ENCODE measurements at regions not wholly inside any gene's neighbourhood (a gene's known extent, or its start where the extent isn't known, plus 50 kb on each side); places are given as distances from the start of the nearest gene placed in this dataset.

GRCh38 chr2:2640371-2640770, 309.3 kb upstream of the MYT1L start:
- H3K27ac Mint-ChIP-seq (ENCODE audit: unreplicated experiment): no peak overlapping the region
- H3K4me1 Mint-ChIP-seq (ENCODE audit: unreplicated experiment): peaks cover 3% of the 10 kb centered on the region
- H3K36me3 Mint-ChIP-seq (ENCODE audit: low read depth, unreplicated experiment): peaks cover 7% of the 10 kb centered on the region
- no peak for TF ChIP-seq CTCF (IDR thresholded peaks at IDR 0.05; ENCODE audit: unreplicated experiment)
- H3K9me3 Mint-ChIP-seq (ENCODE audit: unreplicated experiment): no peaks in the 10 kb centered on the region
- DNase-seq (ENCODE audit: low spot score): no peak
- H3K27me3 Mint-ChIP-seq (ENCODE audit: unreplicated experiment): peaks cover 10% of the 10 kb centered on the region
- no peak overlapping the region for H3K4me3 Mint-ChIP-seq (ENCODE audit: unreplicated experiment)

- H3K27me3 Mint-ChIP-seq (ENCODE audit: unreplicated experiment): peaks cover 8% of the 10 kb centered on the region
- H3K36me3 Mint-ChIP-seq (ENCODE audit: low read depth, unreplicated experiment): peaks cover 7% of the 10 kb centered on the region
- no peak overlapping the region for H3K4me3 Mint-ChIP-seq (ENCODE audit: unreplicated experiment)
- H3K27ac Mint-ChIP-seq (ENCODE audit: unreplicated experiment): no peak overlapping the region
- H3K4me1 Mint-ChIP-seq (ENCODE audit: unreplicated experiment): peaks cover 3% of the 10 kb centered on the region
- DNase-seq (ENCODE audit: low spot score): no peak
- TF ChIP-seq CTCF (IDR thresholded peaks at IDR 0.05; ENCODE audit: unreplicated experiment): no peak
- no peaks in the 10 kb centered on the region for H3K9me3 Mint-ChIP-seq (ENCODE audit: unreplicated experiment)
Measured at GRCh38 chr2:2639251-2640139, 308.4 kb upstream of the MYT1L start.

- no peak overlapping the region for H3K4me3 Mint-ChIP-seq (ENCODE audit: unreplicated experiment)
- TF ChIP-seq CTCF (IDR thresholded peaks at IDR 0.05; ENCODE audit: unreplicated experiment): no peak
- DNase-seq (ENCODE audit: low spot score): no peak
- peaks cover 2% of the 10 kb centered on the region for H3K4me1 Mint-ChIP-seq (ENCODE audit: unreplicated experiment)
- H3K27ac Mint-ChIP-seq (ENCODE audit: unreplicated experiment): no peak overlapping the region
- peaks cover 7% of the 10 kb centered on the region for H3K27me3 Mint-ChIP-seq (ENCODE audit: unreplicated experiment)
- H3K9me3 Mint-ChIP-seq (ENCODE audit: unreplicated experiment): no peaks in the 10 kb centered on the region
- H3K36me3 Mint-ChIP-seq (ENCODE audit: low read depth, unreplicated experiment): no peaks in the 10 kb centered on the region
Measured at GRCh38 chr2:2638547-2639220, 307.6 kb upstream of the MYT1L start.

- Mint-ChIP-seq H3K27me3 (ENCODE audit: unreplicated experiment) (peaks cover 8% of the 10 kb centered on the region), H3K4me1 (ENCODE audit: unreplicated experiment) (peaks cover 7% of the 10 kb centered on the region), H3K9me3 (ENCODE audit: unreplicated experiment) (no peaks in the 10 kb centered on the region), H3K4me3 (ENCODE audit: unreplicated experiment) (no peak overlapping the region), H3K36me3 (ENCODE audit: low read depth, unreplicated experiment) (peaks cover 2% of the 10 kb centered on the region), H3K27ac (ENCODE audit: unreplicated experiment) (no peak overlapping the region)
- no peak for TF ChIP-seq CTCF (IDR thresholded peaks at IDR 0.05; ENCODE audit: unreplicated experiment)
- DNase-seq (ENCODE audit: low spot score): no peak
Measured at GRCh38 chr2:2636813-2637212, 305.7 kb upstream of the MYT1L start.

- Mint-ChIP-seq H3K4me1 (ENCODE audit: unreplicated experiment) (peaks cover 7% of the 10 kb centered on the region), H3K9me3 (ENCODE audit: unreplicated experiment) (no peaks in the 10 kb centered on the region), H3K27me3 (ENCODE audit: unreplicated experiment) (peaks cover 11% of the 10 kb centered on the region), H3K27ac (ENCODE audit: unreplicated experiment) (no peak overlapping the region), H3K36me3 (ENCODE audit: low read depth, unreplicated experiment) (peaks cover 6% of the 10 kb centered on the region), H3K4me3 (ENCODE audit: unreplicated experiment) (no peak overlapping the region)
- no peak for DNase-seq (ENCODE audit: low spot score)
- TF ChIP-seq CTCF (IDR thresholded peaks at IDR 0.05; ENCODE audit: unreplicated experiment): no peak
Measured at GRCh38 chr2:2635025-2635528, 304.0 kb upstream of the MYT1L start.

Measured in endothelial cell (in vitro differentiated cells).